ENCODE measurements at regions not wholly inside any gene's neighbourhood (a gene's known extent, or its start where the extent isn't known, plus 50 kb on each side); places are given as distances from the start of the nearest gene placed in this dataset.

- no peak for FAIRE-seq
- Histone ChIP-seq H3K27me3 (ENCODE audit: control insufficient read depth, insufficient read depth, low read length) (no peaks in the 10 kb centered on the region), H3K9ac (ENCODE audit: low read length in 3 of 3) (no peak overlapping the region), H3K4me3 (ENCODE audit: low read length in 3 of 3) (no peak overlapping the region), H3K4me1 (ENCODE audit: control insufficient read depth in 2 of 3, insufficient read depth in 2 of 3, low read depth in 1 of 3, low read length in 3 of 3) (no peaks in the 10 kb centered on the region), H3K27ac (ENCODE audit: low read depth in 2 of 2, low read length in 2 of 2) (no peak overlapping the region), H3K9me3 (ENCODE audit: control insufficient read depth in 2 of 3, insufficient read depth in 1 of 3, low read length in 3 of 3) (no peaks in the 10 kb centered on the region), H3K36me3 (ENCODE audit: control insufficient read depth in 2 of 3, insufficient read depth in 3 of 3, low read length in 3 of 3) (no peaks in the 10 kb centered on the region)
- intact Hi-C loops (cut with DNase I) = no loop called here
- TF ChIP-seq CTCF (IDR thresholded peaks at IDR 0.05; ENCODE audit: borderline replicate concordance, extremely low read depth, insufficient read depth) = no peak
- DNase-seq = no peak
These were observed 1561.5 kb upstream of the ZEB2 start for GRCh38 chr2:146081459-146081858.

- FAIRE-seq = no peak
- Histone ChIP-seq H3K27me3 (ENCODE audit: control insufficient read depth, insufficient read depth, low read length) (no peaks in the 10 kb centered on the region), H3K36me3 (ENCODE audit: control insufficient read depth in 2 of 3, insufficient read depth in 3 of 3, low read length in 3 of 3) (no peaks in the 10 kb centered on the region), H3K4me1 (ENCODE audit: control insufficient read depth in 2 of 3, insufficient read depth in 2 of 3, low read depth in 1 of 3, low read length in 3 of 3) (no peaks in the 10 kb centered on the region), H3K9me3 (ENCODE audit: control insufficient read depth in 2 of 3, insufficient read depth in 1 of 3, low read length in 3 of 3) (no peaks in the 10 kb centered on the region), H3K27ac (ENCODE audit: low read depth in 2 of 2, low read length in 2 of 2) (no peak overlapping the region), H3K4me3 (ENCODE audit: low read length in 3 of 3) (no peak overlapping the region), H3K9ac (ENCODE audit: low read length in 3 of 3) (no peak overlapping the region)
- intact Hi-C loops (cut with DNase I) = no loop called here
- DNase-seq = no peak
- no peak for TF ChIP-seq CTCF (IDR thresholded peaks at IDR 0.05; ENCODE audit: borderline replicate concordance, extremely low read depth, insufficient read depth)
These were observed 1561.0 kb upstream of the ZEB2 start for GRCh38 chr2:146080925-146081324.

- FAIRE-seq (no peak), DNase-seq (no peak)
- Histone ChIP-seq H3K4me3 (ENCODE audit: low read length in 3 of 3) (no peak overlapping the region), H3K36me3 (ENCODE audit: control insufficient read depth in 2 of 3, insufficient read depth in 3 of 3, low read length in 3 of 3) (no peaks in the 10 kb centered on the region), H3K9ac (ENCODE audit: low read length in 3 of 3) (no peak overlapping the region), H3K4me1 (ENCODE audit: control insufficient read depth in 2 of 3, insufficient read depth in 2 of 3, low read depth in 1 of 3, low read length in 3 of 3) (no peaks in the 10 kb centered on the region), H3K9me3 (ENCODE audit: control insufficient read depth in 2 of 3, insufficient read depth in 1 of 3, low read length in 3 of 3) (no peaks in the 10 kb centered on the region), H3K27ac (ENCODE audit: low read depth in 2 of 2, low read length in 2 of 2) (no peak overlapping the region), H3K27me3 (ENCODE audit: control insufficient read depth, insufficient read depth, low read length) (no peaks in the 10 kb centered on the region)
- intact Hi-C loops (cut with DNase I) = no loop called here
- TF ChIP-seq CTCF (IDR thresholded peaks at IDR 0.05; ENCODE audit: borderline replicate concordance, extremely low read depth, insufficient read depth) = no peak
These were observed 1559.3 kb upstream of the ZEB2 start for GRCh38 chr2:146079216-146079615.

- no peak for FAIRE-seq
- intact Hi-C loops (cut with DNase I) = no loop called here
- no peak for TF ChIP-seq CTCF (IDR thresholded peaks at IDR 0.05; ENCODE audit: borderline replicate concordance, extremely low read depth, insufficient read depth)
These were observed 1557.2 kb upstream of the ZEB2 start for GRCh38 chr2:146077156-146077555.

More at GRCh38 chr2:146077156-146077555, 1557.2 kb upstream of the ZEB2 start:
- no peaks in the 10 kb centered on the region for H3K27me3 ChIP-seq (ENCODE audit: control insufficient read depth, insufficient read depth, low read length)
- H3K4me1 ChIP-seq (ENCODE audit: control insufficient read depth in 2 of 3, insufficient read depth in 2 of 3, low read depth in 1 of 3, low read length in 3 of 3) = no peaks in the 10 kb centered on the region
- DNase-seq = no peak
- no peak overlapping the region for H3K4me3 ChIP-seq (ENCODE audit: low read length in 3 of 3)
- H3K9me3 ChIP-seq (ENCODE audit: control insufficient read depth in 2 of 3, insufficient read depth in 1 of 3, low read length in 3 of 3) = no peaks in the 10 kb centered on the region
- H3K9ac ChIP-seq (ENCODE audit: low read length in 3 of 3) = no peak overlapping the region
- no peak overlapping the region for H3K27ac ChIP-seq (ENCODE audit: low read depth in 2 of 2, low read length in 2 of 2)
- no peaks in the 10 kb centered on the region for H3K36me3 ChIP-seq (ENCODE audit: control insufficient read depth in 2 of 3, insufficient read depth in 3 of 3, low read length in 3 of 3)

Data from kidney (tissue), 13 donors.